ENCODE measurements at regions not wholly inside any gene's neighbourhood (a gene's known extent, or its start where the extent isn't known, plus 50 kb on each side); places are given as distances from the start of the nearest gene placed in this dataset.

DNA sequence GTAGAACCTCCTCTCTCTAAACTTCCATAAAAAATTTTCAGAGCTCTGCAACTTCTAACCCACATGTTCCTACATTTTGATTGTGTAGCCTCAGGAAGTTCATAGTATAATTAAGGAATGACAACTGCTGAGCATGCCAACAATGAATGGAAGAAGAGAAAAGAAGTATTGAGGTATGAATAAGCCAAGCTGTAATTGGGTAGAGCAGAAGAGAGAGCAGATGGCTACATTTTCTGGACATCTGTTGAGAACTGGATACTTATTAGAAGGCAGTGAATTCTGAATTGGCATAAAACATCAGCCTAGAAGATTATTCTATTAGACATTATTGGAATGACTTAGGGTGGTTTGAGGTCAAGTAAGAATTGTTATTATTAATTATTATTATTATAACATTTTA lies 728.3 kb upstream of the PHF14 start:
- no peaks in the 10 kb centered on the region for H3K36me3 ChIP-seq (ENCODE audit: low read depth)
- peaks cover 44% of the 10 kb centered on the region for H3K9me3 ChIP-seq
- H3K4me1 ChIP-seq (ENCODE audit: low read depth) = no peaks in the 10 kb centered on the region
- intact Hi-C loops (cut with DNase I, micrococcal nuclease) = no loop called here
- TF ChIP-seq, protein P1, sequence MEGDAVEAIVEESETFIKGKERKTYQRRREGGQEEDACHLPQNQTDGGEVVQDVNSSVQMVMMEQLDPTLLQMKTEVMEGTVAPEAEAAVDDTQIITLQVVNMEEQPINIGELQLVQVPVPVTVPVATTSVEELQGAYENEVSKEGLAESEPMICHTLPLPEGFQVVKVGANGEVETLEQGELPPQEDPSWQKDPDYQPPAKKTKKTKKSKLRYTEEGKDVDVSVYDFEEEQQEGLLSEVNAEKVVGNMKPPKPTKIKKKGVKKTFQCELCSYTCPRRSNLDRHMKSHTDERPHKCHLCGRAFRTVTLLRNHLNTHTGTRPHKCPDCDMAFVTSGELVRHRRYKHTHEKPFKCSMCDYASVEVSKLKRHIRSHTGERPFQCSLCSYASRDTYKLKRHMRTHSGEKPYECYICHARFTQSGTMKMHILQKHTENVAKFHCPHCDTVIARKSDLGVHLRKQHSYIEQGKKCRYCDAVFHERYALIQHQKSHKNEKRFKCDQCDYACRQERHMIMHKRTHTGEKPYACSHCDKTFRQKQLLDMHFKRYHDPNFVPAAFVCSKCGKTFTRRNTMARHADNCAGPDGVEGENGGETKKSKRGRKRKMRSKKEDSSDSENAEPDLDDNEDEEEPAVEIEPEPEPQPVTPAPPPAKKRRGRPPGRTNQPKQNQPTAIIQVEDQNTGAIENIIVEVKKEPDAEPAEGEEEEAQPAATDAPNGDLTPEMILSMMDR (IDR thresholded peaks at IDR 0.05) = no peak
- no peak for DNase-seq
- H3K4me3 ChIP-seq = no peak overlapping the region
- ATAC-seq = no peak

DNA sequence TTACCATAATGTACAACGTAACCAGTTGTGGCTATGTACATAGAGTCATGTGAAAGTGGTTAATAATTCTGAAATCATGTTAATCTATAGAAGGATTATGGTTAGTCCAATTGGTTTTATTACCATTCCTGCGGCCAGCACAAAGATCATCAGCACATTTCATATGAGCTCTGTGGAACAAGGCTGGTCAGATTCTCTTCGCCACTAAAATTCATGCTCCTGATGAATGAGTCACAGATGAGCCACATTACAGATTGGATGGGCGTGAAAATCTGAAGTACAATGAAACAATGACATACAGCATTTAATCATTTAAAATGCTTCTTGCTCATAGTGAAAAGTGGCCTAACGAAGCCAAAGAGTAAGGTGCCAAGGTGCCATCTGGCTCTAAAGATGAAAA lies 716.2 kb upstream of the PHF14 start:
- TF ChIP-seq, protein P1 (IDR thresholded peaks at IDR 0.05) = no peak
- H3K4me1 ChIP-seq (ENCODE audit: low read depth) = no peaks in the 10 kb centered on the region
- DNase-seq = no peak

DNA sequence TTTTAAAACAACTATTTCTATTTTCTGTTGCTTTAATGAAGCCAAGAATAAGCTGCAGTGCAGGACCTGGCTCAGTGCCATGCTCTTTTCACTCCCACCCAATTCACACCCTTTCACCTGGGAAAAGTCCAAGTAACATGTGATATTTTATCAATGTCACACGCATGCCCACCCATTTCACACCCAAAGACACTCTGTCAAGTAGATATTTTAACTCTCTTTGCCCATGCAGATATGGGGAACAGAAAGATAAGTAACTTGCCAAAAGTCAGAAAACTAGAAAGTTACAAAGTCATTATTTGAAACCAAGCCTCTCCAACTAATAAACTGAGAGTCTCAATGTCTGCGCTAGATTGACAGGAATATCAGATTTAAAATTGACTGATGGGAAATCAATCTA lies 706.7 kb upstream of the PHF14 start:
- no peak overlapping the region for H3K4me3 ChIP-seq
- H3K9me3 ChIP-seq = peaks cover 41% of the 10 kb centered on the region
- H3K4me1 ChIP-seq (ENCODE audit: low read depth) = no peaks in the 10 kb centered on the region
- intact Hi-C loops (cut with DNase I, micrococcal nuclease) = no loop called here
- no peaks in the 10 kb centered on the region for H3K36me3 ChIP-seq (ENCODE audit: low read depth)
- ATAC-seq (no peak), DNase-seq (no peak)
- TF ChIP-seq, protein P1 (IDR thresholded peaks at IDR 0.05) = no peak

More for the DNA sequence above, 716.2 kb upstream of the PHF14 start:
- Histone ChIP-seq H3K36me3 (ENCODE audit: low read depth) (no peaks in the 10 kb centered on the region), H3K9me3 (peaks cover 33% of the 10 kb centered on the region), H3K4me3 (no peak overlapping the region)
- no peak for ATAC-seq
- intact Hi-C loops (cut with DNase I, micrococcal nuclease) = loop anchor here in 1 of 2 donors (5.0 kb wide), 1 partner anchor 120 kb away; no protein-coding TSS in a partner anchor

DNA sequence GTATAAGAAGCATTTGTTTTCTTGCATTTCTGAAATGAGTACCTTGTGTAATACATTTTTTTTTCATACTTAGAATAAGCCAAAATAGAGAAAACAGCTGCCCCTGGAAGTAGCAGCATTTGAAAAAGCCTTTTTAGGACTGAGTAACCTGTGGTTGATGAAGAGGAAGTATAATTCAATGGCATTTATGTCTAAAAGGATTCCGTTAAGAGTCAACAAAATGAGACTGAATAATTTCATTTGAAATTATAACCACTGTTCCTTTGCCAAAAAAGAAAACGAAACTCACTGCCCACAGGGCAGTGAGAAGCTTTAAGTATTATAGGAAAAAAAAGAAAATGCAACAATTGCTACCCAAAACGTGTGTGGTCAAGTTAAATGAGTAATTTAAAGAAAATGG lies 705.6 kb upstream of the PHF14 start:
- Histone ChIP-seq H3K36me3 (ENCODE audit: low read depth) (no peaks in the 10 kb centered on the region), H3K4me1 (ENCODE audit: low read depth) (no peaks in the 10 kb centered on the region), H3K9me3 (peaks cover 39% of the 10 kb centered on the region), H3K4me3 (no peak overlapping the region)
- ATAC-seq (no peak), DNase-seq (no peak)
- TF ChIP-seq, protein P1 (IDR thresholded peaks at IDR 0.05) = no peak
- intact Hi-C loops (cut with DNase I, micrococcal nuclease) = no loop called here

DNA sequence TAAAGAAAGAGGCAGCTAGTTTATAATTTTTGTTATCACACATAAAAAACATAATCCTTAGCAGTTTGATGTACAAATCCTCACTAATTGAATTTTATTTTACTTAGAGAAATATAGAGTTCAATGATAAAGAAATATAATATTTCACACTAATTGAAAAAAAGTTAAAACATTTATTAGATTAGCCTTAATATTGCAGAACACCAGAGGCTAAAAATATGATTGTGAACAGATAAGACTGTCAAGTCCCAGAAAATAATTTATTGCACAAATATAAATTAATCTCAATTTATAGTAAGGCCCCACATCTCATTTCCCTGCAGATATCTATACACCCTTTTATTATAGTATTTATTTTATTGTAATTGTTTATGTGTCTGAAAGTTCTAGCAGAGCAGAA lies 690.8 kb upstream of the PHF14 start:
- Histone ChIP-seq H3K4me1 (ENCODE audit: low read depth) (no peaks in the 10 kb centered on the region), H3K9me3 (peaks cover 16% of the 10 kb centered on the region), H3K36me3 (ENCODE audit: low read depth) (no peaks in the 10 kb centered on the region), H3K4me3 (no peak overlapping the region)
- DNase-seq = no peak
- intact Hi-C loops (cut with DNase I, micrococcal nuclease) = no loop called here
- TF ChIP-seq, protein P1 (IDR thresholded peaks at IDR 0.05) = no peak
- no peak for ATAC-seq

DNA sequence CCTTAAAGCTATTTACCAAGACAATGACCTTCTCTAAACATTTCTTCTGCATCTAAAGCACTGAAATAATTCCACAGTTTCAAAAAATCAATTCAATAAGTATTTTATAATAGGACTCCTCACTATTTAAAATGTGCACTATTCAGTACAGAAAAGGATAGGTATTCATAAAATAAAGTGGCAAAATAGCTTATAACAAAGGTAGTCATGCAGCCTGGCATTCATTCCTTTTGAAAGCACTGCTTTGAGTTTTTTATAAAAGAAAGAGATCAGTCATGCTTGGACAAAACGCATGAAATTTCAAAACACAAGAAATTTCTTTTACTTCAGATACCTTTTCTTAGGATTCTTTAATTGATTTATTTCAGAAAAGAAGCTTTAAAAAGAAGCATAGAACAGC lies 689.7 kb upstream of the PHF14 start:
- Histone ChIP-seq H3K4me3 (no peak overlapping the region), H3K36me3 (ENCODE audit: low read depth) (no peaks in the 10 kb centered on the region), H3K4me1 (ENCODE audit: low read depth) (no peaks in the 10 kb centered on the region), H3K9me3 (peaks cover 24% of the 10 kb centered on the region)
- TF ChIP-seq, protein P1 (IDR thresholded peaks at IDR 0.05) = no peak
- intact Hi-C loops (cut with DNase I, micrococcal nuclease) = no loop called here
- no peak for DNase-seq
- ATAC-seq = no peak
